Peyer's patch (tissue), 4 donors: ENCODE measurements at regions not wholly inside any gene's neighbourhood (a gene's known extent, or its start where the extent isn't known, plus 50 kb on each side); places are given as distances from the start of the nearest gene placed in this dataset.

Experiments used
- DNase-seq, 3 donors: peaks; one replicate each; pipeline ENCODE4 v3.0.0-alpha.2; 2017 to 2019
- H3K27ac ChIP-seq, 4 donors: fragments of 200-600 bp; sonication (generic); one replicate each; pipeline ENCODE4 v1.5.1; 2016 to 2019
- H3K27me3 ChIP-seq, 2 donors: fragments of 200-600 bp; sonication (generic); one replicate each; pipeline ENCODE4 v1.5.1; 2019
- H3K36me3 ChIP-seq, 3 donors: fragments of 200-600 bp; sonication (generic); one replicate each; pipeline ENCODE4 v1.5.1; 2016 to 2019
- H3K4me1 ChIP-seq, 4 donors: fragments of 200-600 bp; sonication (generic); one replicate each; pipeline ENCODE4 v1.5.1; 2016 to 2019
- H3K4me3 ChIP-seq, 4 donors: fragments of 200-600 bp; sonication (generic); 1 replicate in 3 of 4; 2 replicates in 1 of 4; pipeline ENCODE4 v1.5.1; 2016 to 2019; ENCODE audit warnings: mild to moderate bottlenecking in 1 of 4
- H3K9me3 ChIP-seq, 4 donors: fragments of 200-600 bp; sonication (generic); one replicate each; pipeline ENCODE4 v1.5.1; 2016 to 2019; ENCODE audit warnings: mild to moderate bottlenecking in 1 of 4
- POLR2A ChIP-seq, 2 donors: fragments of 450-650 bp; IDR thresholded peaks; one replicate each; pipeline ENCODE4 v1.5.1; 2017; ENCODE audit warnings: antibody characterized with exemption in 2 of 2, mild to moderate bottlenecking in 2 of 2, moderate library complexity in 2 of 2
- TF ChIP-seq, protein P1 (sequence below), 6 experiments: fragments of 450-650 bp in 4 of 6; fragments of 200-600 bp in 2 of 6; sonication (generic) in 1 of 6; IDR thresholded peaks; one replicate each; pipeline ENCODE4 v1.5.1; 2017 to 2019; ENCODE audit warnings: antibody characterized with exemption in 6 of 6, mild to moderate bottlenecking in 3 of 6, moderate library complexity in 1 of 6

DNA sequence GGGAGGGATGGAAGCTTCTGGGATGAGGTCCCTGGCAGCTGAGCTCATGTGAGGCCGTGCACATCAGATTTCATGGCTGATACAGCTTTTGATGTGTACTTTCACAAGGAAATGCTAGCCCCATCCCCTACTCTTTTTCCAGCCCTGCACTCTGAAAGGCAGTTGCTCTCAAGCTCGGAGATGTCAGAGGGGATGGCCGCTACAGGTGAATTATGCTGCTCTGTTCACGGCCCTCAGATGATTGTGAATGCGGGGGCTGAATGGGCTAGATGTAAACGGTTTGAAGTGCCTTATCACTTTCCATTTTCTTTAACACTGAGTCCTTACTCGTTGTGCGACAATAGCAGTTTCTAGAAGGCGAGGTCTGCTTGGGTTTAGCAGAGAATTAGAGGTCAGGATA lies 88.0 kb upstream of the RASGRF1 start:
- Histone ChIP-seq H3K4me3 (no peak overlapping the region), H3K27me3 (no peaks in the 10 kb centered on the region), H3K36me3 (no peaks in the 10 kb centered on the region), H3K4me1 (no peaks in the 10 kb centered on the region), H3K27ac (no peak overlapping the region), H3K9me3 (no peaks in the 10 kb centered on the region)
- no peak for TF ChIP-seq POLR2A (IDR thresholded peaks at IDR 0.05)
- TF ChIP-seq, protein P1, sequence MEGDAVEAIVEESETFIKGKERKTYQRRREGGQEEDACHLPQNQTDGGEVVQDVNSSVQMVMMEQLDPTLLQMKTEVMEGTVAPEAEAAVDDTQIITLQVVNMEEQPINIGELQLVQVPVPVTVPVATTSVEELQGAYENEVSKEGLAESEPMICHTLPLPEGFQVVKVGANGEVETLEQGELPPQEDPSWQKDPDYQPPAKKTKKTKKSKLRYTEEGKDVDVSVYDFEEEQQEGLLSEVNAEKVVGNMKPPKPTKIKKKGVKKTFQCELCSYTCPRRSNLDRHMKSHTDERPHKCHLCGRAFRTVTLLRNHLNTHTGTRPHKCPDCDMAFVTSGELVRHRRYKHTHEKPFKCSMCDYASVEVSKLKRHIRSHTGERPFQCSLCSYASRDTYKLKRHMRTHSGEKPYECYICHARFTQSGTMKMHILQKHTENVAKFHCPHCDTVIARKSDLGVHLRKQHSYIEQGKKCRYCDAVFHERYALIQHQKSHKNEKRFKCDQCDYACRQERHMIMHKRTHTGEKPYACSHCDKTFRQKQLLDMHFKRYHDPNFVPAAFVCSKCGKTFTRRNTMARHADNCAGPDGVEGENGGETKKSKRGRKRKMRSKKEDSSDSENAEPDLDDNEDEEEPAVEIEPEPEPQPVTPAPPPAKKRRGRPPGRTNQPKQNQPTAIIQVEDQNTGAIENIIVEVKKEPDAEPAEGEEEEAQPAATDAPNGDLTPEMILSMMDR (IDR thresholded peaks at IDR 0.05), result no peak
- no peak for DNase-seq

DNA sequence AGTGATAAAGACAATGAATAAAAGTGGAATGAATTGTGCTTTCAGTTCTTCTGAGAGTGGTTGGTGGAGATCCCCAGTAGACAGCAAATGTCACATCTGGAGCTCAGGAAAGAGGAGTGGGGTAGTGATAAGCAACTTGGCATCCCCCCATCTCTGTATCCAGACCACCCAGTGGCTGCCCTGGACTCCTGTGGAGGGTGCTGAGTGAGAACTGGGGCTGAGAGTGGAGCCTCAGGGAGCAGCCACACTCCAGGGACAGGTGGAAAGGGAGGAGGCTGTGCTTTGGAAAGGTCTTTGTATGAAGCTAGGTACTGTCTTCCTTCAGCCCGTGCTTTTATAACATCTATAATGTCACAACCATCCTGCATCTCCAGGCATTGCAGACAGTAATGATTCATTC lies 85.6 kb upstream of the RASGRF1 start:
- H3K4me3 ChIP-seq, result no peak overlapping the region
- no peak for DNase-seq
- no peaks in the 10 kb centered on the region for H3K9me3 ChIP-seq
- H3K27me3 ChIP-seq, result no peaks in the 10 kb centered on the region
- TF ChIP-seq, protein P1 (IDR thresholded peaks at IDR 0.05), result no peak
- TF ChIP-seq POLR2A (IDR thresholded peaks at IDR 0.05), result no peak
- no peaks in the 10 kb centered on the region for H3K4me1 ChIP-seq
- H3K36me3 ChIP-seq, result no peaks in the 10 kb centered on the region
- no peak overlapping the region for H3K27ac ChIP-seq

DNA sequence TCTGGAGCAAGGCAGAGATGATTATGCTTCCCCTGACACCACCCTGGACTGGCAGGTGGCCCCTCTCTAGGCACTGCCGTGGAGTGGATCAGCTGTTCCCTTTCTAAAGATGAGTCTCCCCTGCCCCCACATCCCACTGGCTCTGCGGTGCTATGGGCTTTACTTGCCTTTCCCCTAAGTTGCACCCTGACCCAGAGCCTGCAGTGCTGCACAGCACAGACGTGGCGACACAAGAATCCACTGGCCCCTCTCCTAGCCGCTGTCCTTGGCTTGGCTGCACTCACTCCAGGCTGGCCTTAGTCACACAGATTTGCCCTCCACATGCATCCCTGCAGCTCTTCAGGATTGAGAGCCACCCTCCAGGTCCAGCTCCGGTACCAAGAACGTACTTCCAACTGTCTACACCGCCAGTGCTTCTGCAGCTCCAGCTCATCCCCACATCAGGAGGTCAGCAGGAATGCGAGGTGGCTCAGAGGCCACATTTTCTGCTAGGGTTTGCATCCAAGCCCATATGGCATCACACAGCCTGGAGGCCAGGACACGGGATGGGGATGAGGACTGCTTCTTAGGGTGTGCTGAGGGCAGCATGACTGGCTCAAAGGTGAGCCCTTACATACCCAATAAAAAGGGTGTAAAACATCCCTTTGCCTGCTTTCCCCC lies 82.4 kb upstream of the RASGRF1 start:
- H3K9me3 ChIP-seq, result no peaks in the 10 kb centered on the region
- H3K36me3 ChIP-seq, result no peaks in the 10 kb centered on the region
- H3K27ac ChIP-seq, result no peak overlapping the region
- no peaks in the 10 kb centered on the region for H3K4me1 ChIP-seq
- no peak for TF ChIP-seq POLR2A (IDR thresholded peaks at IDR 0.05)
- TF ChIP-seq, protein P1 (IDR thresholded peaks at IDR 0.05), result no peak
- no peaks in the 10 kb centered on the region for H3K27me3 ChIP-seq
- no peak for DNase-seq
- no peak overlapping the region for H3K4me3 ChIP-seq

DNA sequence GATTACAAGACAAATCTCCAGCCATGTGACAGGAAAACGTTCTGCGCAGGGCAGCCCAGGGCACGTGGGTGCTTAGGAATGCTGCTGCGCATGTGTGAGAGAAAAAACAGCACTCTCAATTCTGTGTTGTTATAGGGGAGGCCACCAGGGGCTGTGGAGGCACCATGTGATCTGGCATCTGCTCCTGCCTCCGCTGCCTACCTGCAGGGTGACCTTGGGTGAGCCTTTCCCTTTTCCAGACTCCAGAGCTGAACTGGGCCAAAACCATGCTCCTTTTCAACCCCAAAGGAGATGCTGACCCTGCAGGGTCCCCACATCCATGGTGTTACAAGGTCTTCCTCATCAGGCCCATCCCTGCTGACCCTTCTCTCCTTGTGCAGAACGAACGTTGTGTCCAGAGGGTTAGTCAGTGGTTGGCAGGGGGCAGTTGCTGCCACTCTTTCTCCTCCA lies 81.5 kb upstream of the RASGRF1 start:
- Histone ChIP-seq H3K4me1 (no peaks in the 10 kb centered on the region), H3K4me3 (no peak overlapping the region), H3K36me3 (no peaks in the 10 kb centered on the region), H3K27me3 (no peaks in the 10 kb centered on the region), H3K9me3 (no peaks in the 10 kb centered on the region), H3K27ac (no peak overlapping the region)
- no peak for DNase-seq
- no peak for TF ChIP-seq POLR2A (IDR thresholded peaks at IDR 0.05)
- TF ChIP-seq, protein P1 (IDR thresholded peaks at IDR 0.05), result no peak

DNA sequence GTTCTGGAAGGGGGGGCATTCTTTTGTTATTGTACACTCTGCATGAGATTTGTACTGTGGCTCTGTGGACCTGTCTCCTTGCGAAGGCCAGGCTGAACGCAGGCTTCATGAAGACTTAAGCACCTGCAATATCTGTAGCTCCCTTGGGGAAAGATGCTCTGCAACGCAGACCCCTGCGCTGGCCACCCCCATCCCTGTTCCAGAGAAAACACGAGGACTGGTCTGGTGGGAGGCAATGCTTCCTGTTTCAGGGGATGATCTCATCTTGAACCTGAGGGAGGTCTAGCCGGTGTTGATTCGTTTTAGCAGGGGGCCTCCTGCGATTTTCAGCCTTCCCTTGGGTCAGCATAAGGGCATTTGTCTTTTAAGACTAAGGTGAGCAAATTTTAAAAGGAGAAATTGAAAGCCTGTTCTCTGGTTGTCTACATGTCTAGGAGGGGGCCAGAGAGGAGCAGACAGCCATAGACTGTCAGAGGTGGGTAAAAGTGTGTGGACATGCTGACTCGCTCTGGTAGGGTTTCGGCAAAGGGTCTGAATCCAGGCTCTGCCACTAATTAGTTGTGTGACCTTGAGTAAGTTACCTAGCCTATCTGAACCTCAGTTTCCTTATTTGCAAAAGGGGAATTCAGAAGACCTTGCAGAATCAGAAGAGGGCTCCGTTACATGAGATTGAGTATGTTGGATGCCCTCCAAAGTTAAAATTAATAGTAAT lies 80.9 kb upstream of the RASGRF1 start:
- Histone ChIP-seq H3K36me3 (no peaks in the 10 kb centered on the region), H3K27me3 (no peaks in the 10 kb centered on the region), H3K4me1 (no peaks in the 10 kb centered on the region), H3K9me3 (no peaks in the 10 kb centered on the region), H3K4me3 (no peak overlapping the region), H3K27ac (no peak overlapping the region)
- no peak for TF ChIP-seq POLR2A (IDR thresholded peaks at IDR 0.05)
- TF ChIP-seq, protein P1 (IDR thresholded peaks at IDR 0.05), result no peak
- DNase-seq, result no peak
